MM.1S (cell line): ENCODE measurements at regions not wholly inside any gene's neighbourhood (a gene's known extent, or its start where the extent isn't known, plus 50 kb on each side); places are given as distances from the start of the nearest gene placed in this dataset.

Experiments used
- EZH2 ChIP-seq: fragments of 300-600 bp; sonication (generic); optimal IDR thresholded peaks from 2 replicates; pipeline ENCODE3; 2017; ENCODE audit warnings: low read depth, mild to moderate bottlenecking, antibody characterized with exemption, low read length, mixed read lengths
- EZH2phosphoT487 ChIP-seq: fragments of 300-600 bp; sonication (generic); IDR thresholded peaks from 2 replicates; pipeline ENCODE4 v1.6.1; 2018; ENCODE audit warnings: antibody characterized with exemption, low read length
- TF ChIP-seq, protein P1 (sequence below): fragments of 300-600 bp; sonication (generic); IDR thresholded peaks from 2 replicates; pipeline ENCODE4 v1.5.1; 2016; ENCODE audit warnings: antibody characterized with exemption, low read length, mixed read lengths

GRCh38 chr2:144683107-144683753 is 163.3 kb upstream of the ZEB2 start:
- TF ChIP-seq, protein P1, sequence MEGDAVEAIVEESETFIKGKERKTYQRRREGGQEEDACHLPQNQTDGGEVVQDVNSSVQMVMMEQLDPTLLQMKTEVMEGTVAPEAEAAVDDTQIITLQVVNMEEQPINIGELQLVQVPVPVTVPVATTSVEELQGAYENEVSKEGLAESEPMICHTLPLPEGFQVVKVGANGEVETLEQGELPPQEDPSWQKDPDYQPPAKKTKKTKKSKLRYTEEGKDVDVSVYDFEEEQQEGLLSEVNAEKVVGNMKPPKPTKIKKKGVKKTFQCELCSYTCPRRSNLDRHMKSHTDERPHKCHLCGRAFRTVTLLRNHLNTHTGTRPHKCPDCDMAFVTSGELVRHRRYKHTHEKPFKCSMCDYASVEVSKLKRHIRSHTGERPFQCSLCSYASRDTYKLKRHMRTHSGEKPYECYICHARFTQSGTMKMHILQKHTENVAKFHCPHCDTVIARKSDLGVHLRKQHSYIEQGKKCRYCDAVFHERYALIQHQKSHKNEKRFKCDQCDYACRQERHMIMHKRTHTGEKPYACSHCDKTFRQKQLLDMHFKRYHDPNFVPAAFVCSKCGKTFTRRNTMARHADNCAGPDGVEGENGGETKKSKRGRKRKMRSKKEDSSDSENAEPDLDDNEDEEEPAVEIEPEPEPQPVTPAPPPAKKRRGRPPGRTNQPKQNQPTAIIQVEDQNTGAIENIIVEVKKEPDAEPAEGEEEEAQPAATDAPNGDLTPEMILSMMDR, result no peak
- no peak for TF ChIP-seq EZH2
- TF ChIP-seq EZH2phosphoT487, result no peak
